Effector CD4-positive, alpha-beta T cell (primary cell): ENCODE measurements at regions not wholly inside any gene's neighbourhood (a gene's known extent, or its start where the extent isn't known, plus 50 kb on each side); places are given as distances from the start of the nearest gene placed in this dataset.
"Not testable (repeated sequence)": the region's sequence is repeated elsewhere in the genome, so short reads cannot be mapped to it uniquely, and the experiment has no call there.

Experiments
- DNase-seq: peaks from one replicate; pipeline ENCODE4 v3.0.0-alpha.2; 2020

DNA sequence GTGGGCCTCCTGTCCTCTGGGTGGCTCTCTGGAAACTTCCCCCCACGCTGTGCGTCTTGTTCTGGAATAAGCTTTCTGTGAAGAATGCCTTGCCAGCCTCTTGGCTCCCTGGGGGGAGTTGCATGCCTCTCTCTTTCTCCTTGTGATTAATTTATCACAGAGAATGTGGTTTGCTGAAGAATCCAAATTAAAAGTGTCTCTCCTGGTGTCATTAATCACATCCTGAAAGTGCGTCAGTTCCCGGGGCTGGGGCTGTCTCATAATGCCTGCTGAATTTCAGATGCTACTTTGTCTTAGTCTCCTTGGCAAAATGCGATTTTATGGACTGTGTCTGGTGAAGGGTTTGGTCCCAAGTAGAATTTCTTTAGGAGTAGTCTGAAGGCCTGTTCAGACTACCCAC lies 787.7 kb upstream of the TMEM132C start:
- no peak for DNase-seq

DNA sequence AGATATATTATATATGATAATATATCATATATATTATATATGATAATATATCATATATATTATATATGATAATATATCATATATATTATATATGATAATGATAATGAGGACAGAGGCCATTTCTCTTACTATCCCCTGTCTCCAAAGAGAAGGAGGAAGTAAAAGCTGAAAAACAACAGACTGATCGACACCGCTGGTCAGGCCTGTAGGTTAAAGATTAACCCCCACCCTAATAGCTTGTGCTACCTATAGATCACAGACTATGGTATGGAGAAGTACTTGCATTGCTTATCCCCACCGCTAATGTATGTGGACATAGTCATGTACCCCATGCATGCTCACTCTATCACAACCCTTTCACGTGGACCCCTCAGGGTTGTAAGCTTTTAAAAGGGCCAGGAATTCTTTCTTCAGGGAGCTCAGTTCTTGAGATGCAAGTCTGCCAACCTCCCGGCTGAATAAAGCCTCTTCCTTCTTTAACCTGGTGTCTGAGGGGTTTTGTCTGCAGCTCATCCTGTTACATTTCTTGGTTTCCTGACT lies 786.1 kb upstream of the TMEM132C start:
- no peak for DNase-seq

DNA sequence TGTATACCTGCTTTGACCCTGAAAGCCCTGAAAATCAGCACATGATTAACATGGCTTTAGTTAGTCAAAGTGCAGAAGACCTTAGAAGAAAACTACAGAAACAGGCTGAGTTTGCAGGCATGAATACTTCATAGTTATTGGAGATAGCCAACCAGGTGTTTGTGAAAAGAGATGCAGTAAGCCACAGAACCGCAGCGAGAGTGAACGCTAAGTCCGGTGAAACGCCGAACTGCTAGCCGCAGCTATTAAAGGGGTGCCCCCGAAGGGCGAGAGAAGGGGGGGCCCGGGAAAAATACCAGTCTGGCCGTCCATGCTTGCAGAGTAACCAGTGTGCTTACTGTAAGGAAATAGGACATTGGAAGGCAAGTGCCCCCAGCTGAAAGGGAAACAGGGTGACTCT lies 784.0 kb upstream of the TMEM132C start:
- DNase-seq: no peak

DNA sequence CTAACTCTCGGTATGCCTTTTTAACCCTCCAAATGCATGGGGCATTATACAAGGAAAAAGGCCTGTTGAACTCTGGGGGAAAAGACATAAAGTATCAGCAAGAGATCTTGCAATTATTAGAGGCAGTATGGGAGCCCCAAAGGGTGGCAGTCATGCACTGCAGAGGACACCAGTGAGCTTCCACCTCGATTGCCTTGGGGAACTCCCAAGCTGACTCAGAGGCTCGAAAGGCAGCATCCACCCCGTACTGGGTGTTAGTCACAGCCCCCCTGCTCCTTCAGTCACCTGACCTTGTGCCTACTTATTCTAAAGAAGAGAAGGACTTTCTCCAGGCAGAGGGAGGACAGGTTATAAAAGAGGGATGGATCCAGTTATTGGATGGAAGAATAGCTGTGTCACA lies 781.4 kb upstream of the TMEM132C start:
- no peak for DNase-seq

DNA sequence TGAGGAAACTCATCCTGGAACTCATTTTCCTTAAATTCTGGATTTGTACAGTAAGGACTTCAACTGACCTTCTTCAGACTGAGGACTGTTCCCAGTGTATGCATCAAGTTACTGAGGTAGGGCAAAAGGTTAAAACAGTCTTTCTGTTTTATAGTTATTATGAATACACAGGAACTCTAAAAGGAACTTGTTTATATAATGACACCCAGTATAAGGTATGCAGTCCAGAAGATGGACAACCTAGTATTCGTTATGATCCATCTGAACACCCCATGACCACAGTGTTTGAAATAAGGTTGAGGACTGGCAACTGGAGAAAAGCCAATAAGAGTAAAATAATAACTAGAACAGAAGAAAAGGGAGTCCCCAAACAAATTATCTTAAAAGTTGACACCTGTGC lies 779.9 kb upstream of the TMEM132C start:
- DNase-seq: no peak

DNA sequence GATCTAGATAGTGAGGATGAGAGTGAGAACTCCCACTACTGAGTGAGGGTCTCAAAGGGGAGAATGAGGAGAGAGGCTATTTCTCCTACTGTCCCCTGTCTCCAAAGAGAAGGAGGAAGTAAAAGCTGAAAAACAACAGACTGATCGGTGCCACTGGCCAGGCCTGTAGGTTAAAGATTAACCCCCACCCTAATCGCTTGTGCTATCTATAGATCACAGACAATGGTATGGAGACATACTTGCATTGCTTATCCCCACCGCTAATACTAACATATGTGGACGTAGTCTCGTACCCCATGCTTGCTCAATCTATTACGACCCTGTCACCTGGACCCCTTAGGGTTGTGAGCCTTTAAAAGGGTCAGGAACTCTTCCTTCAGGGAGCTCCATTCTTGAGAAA lies 777.9 kb upstream of the TMEM132C start:
- DNase-seq: no peak

DNA sequence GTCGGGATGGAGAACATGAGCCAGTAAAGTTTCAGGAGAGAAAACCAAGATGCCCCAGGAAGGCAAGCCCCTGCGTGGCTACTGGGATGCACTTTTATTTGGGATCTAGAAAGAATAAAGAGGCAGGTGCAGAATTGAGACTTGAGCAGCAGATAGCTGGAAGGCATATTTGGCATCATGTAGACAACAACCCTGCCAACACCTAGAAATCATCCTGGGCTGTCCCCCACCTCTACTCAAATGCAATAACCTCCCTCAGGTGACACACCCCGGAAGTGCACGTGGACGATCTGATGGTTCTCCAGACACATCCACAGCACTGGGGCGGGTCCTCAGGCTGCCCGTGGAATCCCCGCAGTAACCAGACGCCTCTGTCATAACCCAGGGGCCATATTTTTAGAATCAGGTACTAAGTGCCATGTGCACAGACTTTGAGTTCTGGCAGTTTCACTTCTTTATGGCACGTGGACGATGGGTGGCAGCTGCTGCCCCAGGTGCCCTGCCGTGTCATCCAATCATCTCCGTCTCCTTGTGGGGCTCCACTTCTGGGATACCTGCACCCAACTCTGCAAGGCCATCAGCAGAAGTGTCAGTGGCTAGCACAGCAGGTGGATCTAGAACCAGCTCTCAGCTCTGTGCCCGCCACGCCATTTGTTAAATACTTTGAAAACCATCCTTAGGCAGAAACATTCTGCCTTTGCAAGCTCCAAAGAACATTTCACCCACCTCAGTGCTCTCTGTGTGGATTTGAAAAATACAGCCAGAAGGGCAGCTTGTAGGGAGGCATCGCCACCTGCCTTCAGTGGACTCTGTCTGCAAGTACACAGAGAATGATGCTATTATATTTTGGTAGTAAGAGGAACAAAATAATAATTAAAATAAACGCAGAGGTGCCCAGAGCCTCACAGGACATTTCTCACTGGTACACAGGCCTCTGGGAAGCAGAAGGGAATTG lies 771.7 kb upstream of the TMEM132C start:
- DNase-seq: no peak

DNA sequence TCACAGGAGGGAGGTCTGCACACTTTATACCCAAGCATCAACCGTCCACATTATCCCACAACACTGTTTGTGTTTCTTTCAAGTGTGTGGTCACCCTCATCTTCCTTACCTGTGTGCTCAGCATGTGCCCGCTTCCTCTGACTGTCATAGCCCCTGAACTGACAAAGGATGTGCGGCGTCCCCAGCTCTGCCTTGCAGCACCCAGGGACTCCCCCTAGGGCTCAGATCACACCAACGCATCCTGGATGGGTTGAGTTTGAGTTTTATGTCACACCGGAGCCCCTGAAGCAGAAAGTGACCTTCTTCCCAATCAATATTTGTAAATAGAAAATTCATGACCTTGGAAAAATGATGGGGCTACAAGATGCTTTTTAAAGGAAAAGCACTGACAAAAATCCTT lies 770.7 kb upstream of the TMEM132C start:
- DNase-seq: no peak

DNA sequence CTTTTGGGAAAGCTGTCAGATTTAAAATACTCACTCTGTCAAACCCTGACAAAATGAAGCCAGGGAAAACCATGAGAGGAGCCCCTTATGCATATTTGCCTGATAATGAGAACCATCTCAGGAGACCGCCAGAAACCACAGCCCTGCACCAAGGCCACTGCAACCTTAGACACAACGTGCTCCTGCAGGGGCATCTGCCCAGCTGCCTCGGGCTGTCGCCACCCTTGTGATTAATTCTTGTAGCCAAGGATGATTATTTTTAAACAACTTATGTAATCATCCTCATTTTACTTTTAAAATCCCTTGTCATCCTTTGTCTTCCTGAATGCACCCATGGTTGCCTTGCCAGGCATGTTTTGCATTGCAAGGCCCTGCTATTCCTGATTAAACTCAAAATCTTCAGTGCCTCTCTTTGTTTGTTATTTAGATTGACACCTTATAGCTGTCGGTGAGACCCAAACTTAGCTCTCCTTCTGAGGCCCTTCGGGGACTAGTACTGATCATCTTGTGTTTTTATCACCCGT lies 766.4 kb upstream of the TMEM132C start:
- no peak for DNase-seq

DNA sequence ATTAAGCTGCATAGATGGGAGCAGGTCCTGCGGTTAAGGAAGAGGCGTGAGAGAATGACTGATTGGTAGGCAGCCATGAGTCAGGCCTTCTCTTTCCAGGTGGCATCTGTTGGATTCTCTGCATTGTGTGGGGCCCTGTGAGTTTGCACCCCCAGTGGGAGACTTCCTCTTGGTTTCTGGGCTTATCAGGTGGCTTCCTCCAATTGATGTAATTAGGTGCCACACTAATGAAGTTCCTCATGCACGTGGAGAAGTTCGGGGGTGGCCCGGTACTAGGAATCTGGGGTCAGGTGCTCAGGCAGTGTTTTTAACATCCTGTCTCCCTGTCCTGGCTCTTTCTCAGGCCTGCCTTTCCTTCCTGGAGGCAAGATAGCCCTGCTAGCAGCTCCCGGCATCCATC lies 765.1 kb upstream of the TMEM132C start:
- DNase-seq: no peak

DNA sequence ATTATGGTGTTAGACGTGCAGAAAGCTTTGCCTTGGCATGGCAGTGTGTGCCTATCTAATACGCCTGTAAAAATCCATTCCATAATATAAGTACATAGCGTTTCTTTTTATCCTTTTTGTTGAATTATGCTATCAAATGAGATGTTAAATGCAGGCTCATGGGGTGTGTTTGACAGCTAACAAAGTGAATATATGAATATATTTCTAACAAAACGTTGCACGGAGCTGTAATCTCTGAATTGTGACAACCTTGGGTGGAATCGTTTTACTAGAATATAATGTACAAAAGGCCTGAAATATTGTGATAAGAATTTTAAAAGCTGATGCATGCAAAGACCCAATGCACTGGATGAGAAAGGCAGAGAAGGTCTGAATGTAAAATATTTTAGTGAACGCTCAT lies 763.7 kb upstream of the TMEM132C start:
- DNase-seq: no peak

DNA sequence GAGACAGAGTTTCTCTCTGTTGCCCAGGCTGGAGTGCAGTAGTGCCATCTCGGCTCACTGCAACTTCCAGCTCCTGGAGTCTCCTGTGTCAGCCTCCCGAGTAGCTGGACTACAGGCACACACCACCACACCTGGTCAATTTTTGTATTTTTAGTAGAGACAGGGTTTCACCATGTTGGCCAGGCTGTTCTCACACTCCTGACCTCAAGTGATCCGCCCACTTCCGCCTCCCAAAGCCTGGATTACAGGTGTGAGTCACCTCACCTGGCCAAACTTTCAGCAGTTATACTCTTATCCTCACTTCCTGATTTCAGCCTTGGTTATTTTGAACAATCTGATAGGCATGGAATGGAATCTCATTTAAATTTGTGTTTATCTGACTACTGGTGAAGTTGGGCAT lies 763.0 kb upstream of the TMEM132C start:
- DNase-seq: not testable (repeated sequence)

DNA sequence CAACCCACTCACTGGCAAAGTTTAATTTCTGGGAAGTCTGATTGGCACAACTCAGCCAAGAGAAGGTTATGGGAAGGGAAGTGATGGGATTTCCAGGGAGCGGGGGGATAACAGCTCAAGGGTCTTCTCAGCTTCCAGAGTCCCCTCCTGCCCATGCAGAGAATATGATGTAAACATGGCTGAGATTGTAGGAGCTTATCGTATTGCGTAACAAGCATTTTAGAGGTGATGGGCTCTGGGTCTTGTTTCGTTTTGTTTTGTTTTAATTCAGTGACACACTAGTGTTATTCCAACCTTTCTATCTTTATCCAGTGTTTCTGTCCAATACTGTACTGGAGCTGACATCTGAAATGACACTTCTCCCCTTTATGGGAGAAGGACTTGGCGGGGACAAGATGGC lies 762.1 kb upstream of the TMEM132C start:
- DNase-seq: no peak

DNA sequence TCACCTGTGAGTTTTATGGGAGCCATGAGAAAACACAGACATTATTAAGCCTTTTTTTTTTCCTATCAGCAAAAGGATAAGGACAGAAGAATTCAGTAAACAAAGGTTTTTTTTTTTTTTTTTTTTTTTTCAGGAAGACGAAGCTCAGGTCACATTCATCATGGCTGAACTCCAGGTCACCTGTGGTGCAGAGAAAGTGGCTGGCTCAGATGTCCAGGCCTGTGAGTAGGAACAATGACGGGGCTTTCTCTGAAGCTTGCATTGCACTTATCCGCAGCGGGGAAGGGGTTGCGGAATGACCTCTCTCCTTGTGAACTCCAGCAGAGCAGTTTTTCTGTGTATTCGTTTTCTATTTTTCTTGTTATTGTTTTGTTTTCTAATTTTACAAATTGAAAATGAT lies 759.6 kb upstream of the TMEM132C start:
- DNase-seq: no peak

DNA sequence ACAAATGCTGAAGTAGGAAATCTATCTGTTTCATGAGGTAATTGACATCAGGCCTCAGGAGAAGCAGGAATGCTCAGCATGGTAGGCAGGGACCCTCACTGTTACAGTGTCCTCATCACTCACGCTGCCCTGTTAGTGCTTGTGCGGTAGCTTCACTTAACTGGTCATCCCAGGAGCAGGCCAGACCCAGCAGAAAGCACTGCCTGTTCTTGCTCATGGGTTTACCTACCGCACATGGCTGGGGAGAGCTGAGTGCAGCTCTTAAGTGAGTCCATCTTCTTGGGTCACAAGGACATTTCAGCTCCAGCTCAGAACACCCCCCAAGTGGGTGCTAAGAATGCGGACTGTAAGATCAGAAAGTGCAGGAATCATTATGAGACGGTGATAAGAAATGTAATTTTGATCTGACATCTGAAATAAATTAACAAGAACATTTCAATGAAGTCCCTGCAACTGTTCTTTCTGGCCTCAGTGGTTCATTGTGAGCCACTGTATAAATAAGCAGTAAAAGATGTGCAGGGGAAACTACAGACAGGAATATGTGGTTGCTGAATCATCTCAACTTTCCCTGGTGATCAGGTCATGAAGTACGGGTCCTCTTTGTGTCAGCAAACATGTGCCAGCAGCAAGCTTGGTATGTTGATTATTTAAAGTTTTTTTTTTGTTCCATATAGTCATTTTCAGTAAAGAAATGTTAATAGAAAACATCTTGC lies 757.7 kb upstream of the TMEM132C start:
- no peak for DNase-seq

DNA sequence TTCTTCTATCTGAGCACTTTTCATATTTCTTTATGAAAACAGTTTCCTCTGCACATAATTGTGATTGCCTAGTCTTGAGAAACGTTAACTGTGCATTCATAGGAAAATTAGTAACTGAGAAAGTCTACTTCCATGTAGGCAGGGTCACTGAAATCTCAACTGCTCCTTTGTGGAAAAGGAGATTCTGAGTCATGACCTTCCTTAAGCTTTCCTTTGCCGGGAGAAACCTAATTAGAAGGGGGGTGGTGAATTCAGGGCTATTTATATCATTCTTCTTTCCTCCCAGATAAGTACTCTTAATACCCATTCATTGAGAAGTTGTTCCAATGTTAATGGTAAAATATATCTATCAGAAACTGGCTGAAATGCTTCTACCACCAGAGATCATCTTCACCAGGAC lies 751.0 kb upstream of the TMEM132C start:
- DNase-seq: no peak

DNA sequence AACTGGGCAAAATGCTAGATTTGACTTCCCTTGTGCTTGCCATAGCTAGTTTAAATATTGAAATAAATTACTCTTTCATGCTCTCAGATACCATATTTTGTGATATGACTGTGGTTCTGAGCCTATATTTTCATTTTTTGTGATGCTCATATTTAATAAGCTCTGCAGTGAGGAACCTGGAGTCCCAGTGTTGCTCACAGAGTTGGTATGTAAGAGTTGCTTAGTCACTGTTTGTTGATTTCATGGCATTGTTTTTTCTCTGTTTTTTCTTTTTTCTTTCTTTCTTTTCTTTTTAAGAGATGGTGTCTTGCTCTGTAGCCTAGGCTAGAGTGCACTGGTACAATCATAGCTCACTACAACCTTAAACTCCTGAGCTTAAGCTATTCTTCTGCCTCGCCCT lies 750.5 kb upstream of the TMEM132C start:
- DNase-seq: no peak

DNA sequence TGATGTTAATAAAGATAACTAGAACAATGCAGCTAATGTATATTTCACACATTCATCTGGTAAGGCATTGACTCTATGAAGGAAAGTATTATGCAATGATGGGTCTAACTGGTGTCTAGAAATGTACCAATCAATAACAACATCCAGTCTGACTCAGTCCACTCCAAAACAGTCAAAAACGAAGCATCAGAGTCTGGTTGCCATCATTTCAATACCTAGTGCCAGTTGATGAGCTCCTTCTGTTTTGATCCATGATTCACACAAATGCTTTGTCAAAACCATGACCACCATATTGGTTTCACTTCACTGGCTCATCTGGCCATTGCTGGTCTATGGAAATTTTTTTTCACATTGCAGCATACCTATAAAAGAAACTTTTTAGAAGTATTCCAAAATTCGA lies 747.2 kb upstream of the TMEM132C start:
- no peak for DNase-seq

DNA sequence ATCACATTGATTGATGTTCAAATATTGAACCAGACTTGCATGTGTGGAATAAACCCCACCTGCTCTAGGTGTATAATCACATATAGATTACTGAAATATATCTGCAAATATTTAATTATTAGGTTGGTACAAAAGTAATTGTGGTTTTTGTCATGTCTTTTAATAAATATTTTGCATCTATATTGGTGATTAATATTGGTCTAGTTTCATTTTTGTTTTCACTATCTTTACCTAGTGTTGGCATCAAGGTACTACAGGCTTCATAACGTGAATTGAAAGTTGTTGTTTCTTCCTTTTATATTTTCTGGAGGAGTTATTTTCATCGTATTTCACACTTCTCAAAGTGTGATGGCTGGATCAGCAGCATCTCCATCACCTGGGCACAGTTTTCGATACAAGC lies 740.0 kb upstream of the TMEM132C start:
- no peak for DNase-seq

DNA sequence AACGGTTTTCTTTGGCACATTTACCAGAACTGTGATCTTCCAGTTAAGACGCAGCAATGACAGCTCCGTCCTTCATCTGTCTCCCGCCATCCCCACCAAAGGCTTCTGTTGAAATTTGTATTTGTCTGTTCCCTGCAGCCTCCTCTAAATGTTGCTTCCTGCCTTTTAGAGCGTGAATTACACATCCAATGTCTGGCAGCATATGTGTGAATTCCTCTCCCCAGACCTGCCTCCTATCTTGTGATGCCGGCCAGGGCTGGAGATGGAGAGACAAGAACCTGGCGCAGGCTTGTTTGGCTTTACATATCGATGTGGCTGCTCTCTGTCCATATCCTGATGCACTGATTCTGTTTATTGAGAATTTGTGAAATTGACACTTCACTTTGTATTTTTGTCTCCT lies 738.4 kb upstream of the TMEM132C start:
- DNase-seq: no peak

DNA sequence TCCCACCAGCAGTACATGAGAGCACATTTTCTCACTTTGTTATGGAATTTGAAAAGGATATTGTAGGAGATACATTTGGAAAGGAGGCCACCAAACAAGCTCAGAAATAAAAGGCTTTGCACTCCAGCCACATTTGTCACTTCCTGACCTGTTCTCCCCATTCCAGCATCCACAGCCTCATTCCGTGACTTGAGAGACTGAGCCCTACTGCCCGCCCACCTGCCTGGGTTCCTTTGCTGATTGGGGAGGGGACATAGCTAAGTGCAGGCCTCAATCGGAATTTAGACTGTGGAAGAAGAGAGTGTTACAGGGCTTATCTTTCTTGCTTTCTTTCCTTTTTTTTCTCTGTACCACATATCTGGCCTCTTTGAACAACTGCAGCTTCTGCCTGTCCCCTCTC lies 735.4 kb upstream of the TMEM132C start:
- DNase-seq: no peak

DNA sequence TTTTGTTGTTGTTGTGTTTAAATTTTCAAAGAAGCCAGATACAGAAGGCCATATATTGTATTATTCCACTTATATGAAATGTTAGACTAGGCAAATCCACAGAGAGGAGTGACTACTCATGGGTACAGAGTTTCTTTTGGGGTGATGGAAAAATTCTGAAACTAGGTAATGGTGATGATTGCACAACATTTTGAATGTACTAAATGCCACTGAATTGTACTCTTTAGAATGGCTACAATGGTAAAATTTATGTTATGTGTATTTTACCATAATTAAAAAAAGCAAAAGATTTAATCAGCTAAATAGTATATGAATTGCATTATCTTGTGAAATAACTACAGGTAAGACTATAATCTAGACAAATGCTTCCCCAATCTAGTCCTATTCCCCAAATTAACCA lies 733.6 kb upstream of the TMEM132C start:
- DNase-seq: no peak

DNA sequence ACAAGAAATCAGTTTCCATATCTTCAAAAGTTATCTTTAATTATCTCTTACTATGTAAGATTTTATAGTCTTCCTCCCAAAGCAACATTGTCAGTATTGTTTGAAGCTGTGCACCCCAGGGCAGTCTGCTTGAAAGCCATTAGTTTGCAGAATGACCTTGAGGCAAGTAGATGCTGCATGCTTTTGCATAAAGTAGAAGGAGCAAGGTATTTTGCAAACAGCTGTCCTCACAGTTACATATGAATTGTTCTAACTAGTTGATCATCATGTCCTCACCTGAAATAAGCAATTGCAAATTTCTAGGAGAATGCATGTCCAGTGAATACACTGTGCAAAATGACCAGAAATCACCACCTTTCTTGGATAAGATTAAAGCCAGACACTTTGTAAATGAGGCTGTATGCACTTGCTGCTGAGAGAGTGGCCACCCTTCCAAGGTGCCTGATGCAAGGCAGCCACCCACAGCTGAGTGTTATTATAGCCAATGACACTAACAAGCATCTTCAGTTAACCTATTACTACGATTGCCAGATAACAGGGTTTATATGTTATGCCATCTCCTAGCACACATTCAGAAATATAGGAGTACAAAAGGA lies 730.0 kb upstream of the TMEM132C start:
- no peak for DNase-seq
